RWPE2 (cell line): ENCODE measurements at regions not wholly inside any gene's neighbourhood (a gene's known extent, or its start where the extent isn't known, plus 50 kb on each side); places are given as distances from the start of the nearest gene placed in this dataset.

Experiments
- ATAC-seq: fragments of 200-7000 bp; cut with Tn5 transposase; 3 replicates; pipeline ENCODE4 v1.9.1; 2021; ENCODE audit warnings: low read depth
- DNase-seq: peaks from one replicate; pipeline ENCODE4 v3.0.0-alpha.2; 2020; ENCODE audit warnings: low spot score
- H3K27ac ChIP-seq: fragments of 450-650 bp; 2 replicates; pipeline ENCODE4 v1.5.1; 2017; ENCODE audit warnings: mild to moderate bottlenecking; ENCODE audit not compliant: poor library complexity, severe bottlenecking
- H3K27me3 ChIP-seq: fragments of 250-450 bp; sonication (Bioruptor Pico); 2 replicates; pipeline ENCODE4 v1.5.1; 2021; ENCODE audit warnings: mild to moderate bottlenecking, moderate library complexity; ENCODE audit not compliant: insufficient read depth, poor library complexity, severe bottlenecking
- H3K36me3 ChIP-seq: fragments of 250-450 bp; sonication (Bioruptor Pico); 2 replicates; pipeline ENCODE4 v1.5.1; 2020; ENCODE audit warnings: low read depth, mild to moderate bottlenecking, moderate library complexity
- H3K4me1 ChIP-seq: fragments of 250-450 bp; sonication (Bioruptor Pico); 2 replicates; pipeline ENCODE4 v1.5.1; 2021; ENCODE audit warnings: mild to moderate bottlenecking, moderate library complexity; ENCODE audit not compliant: insufficient read depth, poor library complexity, severe bottlenecking
- H3K4me3 ChIP-seq: fragments of 250-450 bp; sonication (Bioruptor Pico); 2 replicates; pipeline ENCODE4 v1.5.1; 2021; ENCODE audit warnings: mild to moderate bottlenecking, moderate library complexity; ENCODE audit not compliant: severe bottlenecking
- H3K9me3 ChIP-seq: fragments of 250-450 bp; sonication (Bioruptor Pico); 2 replicates; pipeline ENCODE4 v1.5.1; 2021; ENCODE audit warnings: mild to moderate bottlenecking, moderate library complexity; ENCODE audit not compliant: severe bottlenecking
- TF ChIP-seq, protein P1 (sequence below): fragments of 450-650 bp; IDR thresholded peaks from one replicate; pipeline ENCODE4 v1.5.1; 2017; ENCODE audit warnings: mild to moderate bottlenecking, moderate library complexity; ENCODE audit not compliant: poor library complexity, severe bottlenecking

DNA sequence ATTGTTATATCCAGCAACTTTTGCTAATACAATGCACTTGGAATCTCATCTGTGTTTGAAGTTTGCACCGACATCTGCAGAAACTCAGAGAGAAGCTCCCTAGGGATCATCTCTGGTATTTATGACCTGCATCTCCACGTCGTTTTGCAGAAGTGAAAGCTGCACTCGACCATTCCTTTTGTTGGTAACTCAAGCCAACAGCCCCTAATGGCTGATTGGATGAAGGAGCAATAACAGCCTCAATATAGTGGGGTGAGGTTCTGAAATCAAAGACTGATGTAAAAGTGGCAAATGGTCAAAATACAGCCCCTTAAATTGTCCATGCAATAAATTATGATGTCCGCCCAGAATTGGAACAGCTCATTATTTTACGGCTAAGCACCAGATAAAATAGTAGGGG is 344.2 kb upstream of the KAZN start:
- H3K4me1 ChIP-seq: no peaks in the 10 kb centered on the region
- H3K4me3 ChIP-seq: no peak overlapping the region
- H3K9me3 ChIP-seq: no peaks in the 10 kb centered on the region
- no peaks in the 10 kb centered on the region for H3K36me3 ChIP-seq
- H3K27me3 ChIP-seq: no peaks in the 10 kb centered on the region
- TF ChIP-seq, protein P1, sequence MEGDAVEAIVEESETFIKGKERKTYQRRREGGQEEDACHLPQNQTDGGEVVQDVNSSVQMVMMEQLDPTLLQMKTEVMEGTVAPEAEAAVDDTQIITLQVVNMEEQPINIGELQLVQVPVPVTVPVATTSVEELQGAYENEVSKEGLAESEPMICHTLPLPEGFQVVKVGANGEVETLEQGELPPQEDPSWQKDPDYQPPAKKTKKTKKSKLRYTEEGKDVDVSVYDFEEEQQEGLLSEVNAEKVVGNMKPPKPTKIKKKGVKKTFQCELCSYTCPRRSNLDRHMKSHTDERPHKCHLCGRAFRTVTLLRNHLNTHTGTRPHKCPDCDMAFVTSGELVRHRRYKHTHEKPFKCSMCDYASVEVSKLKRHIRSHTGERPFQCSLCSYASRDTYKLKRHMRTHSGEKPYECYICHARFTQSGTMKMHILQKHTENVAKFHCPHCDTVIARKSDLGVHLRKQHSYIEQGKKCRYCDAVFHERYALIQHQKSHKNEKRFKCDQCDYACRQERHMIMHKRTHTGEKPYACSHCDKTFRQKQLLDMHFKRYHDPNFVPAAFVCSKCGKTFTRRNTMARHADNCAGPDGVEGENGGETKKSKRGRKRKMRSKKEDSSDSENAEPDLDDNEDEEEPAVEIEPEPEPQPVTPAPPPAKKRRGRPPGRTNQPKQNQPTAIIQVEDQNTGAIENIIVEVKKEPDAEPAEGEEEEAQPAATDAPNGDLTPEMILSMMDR: no peak
- no peak for DNase-seq
- ATAC-seq: no peak
- no peak overlapping the region for H3K27ac ChIP-seq

DNA sequence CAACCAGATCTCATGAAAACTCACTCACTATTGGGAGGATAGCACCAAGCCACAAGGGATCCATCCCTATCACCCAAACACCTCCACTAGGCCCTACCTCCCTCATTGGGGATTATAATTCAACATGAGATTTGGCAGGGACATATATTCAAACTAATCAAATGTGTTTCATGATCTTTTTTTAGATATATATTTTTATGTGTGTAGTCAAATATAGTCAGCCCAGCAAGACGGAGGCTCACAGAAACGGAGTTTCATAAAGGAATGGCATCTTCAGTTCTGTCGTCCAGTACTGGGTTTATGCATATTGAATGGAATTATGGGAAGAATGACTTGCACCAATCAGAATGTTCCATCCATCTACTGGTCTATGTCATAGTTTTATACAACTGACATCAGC is 343.3 kb upstream of the KAZN start:
- H3K36me3 ChIP-seq: no peaks in the 10 kb centered on the region
- DNase-seq (no peak), ATAC-seq (no peak)
- H3K4me3 ChIP-seq: no peak overlapping the region
- TF ChIP-seq, protein P1: no peak
- no peak overlapping the region for H3K27ac ChIP-seq
- H3K4me1 ChIP-seq: no peaks in the 10 kb centered on the region
- no peaks in the 10 kb centered on the region for H3K9me3 ChIP-seq
- H3K27me3 ChIP-seq: no peaks in the 10 kb centered on the region

DNA sequence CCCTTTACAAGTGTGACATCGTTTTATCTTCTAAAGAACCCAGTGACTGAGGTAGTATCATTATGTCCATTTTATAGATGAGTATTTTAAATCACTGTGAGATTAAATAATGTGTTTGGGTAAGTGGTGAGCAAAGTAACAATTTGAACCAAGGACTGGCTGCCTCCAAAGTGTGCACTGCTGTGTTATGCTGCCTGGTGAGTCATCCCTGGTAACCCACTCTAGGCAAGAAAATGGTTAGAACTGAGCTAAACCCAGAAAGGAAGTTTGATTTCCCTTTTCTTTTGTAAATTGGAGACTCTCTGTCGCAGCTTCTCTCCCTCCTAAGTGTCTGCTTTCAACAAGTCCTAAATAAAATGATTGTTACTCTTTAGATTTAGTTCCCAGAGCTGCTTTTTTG is 342.8 kb upstream of the KAZN start:
- DNase-seq (no peak), ATAC-seq (no peak)
- no peaks in the 10 kb centered on the region for H3K36me3 ChIP-seq

DNA sequence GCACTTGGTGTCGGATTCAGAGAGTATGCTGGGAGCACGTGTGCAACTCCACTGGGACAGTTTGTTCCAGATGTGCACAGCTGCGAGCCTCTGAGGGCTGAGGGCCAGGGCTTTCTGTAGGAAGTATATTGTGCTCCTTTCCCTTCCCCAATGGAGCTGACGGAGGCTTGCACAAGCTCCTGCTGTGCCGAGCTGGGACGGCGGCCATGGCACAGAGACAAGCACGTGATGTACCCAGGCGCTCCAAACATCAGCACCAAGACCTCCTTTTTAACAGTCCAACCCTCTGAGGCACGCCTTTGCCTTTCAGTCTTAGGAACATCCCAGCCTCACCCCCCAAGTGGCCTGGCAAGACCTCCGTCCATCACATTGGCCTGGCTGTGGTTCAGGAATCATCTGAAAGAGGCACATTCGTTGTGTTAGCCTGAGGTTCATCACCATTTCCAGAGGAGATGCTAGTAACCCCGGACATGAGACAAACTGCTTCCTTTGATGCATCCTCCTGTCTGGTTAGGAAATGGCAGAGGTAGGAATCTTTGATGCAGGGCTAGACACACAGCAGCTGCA is 339.2 kb upstream of the KAZN start:
- ATAC-seq (no peak), DNase-seq (no peak)
- Histone ChIP-seq H3K9me3 (no peaks in the 10 kb centered on the region), H3K4me3 (no peak overlapping the region), H3K27me3 (peaks cover 17% of the 10 kb centered on the region), H3K4me1 (no peaks in the 10 kb centered on the region), H3K27ac (no peak overlapping the region), H3K36me3 (no peaks in the 10 kb centered on the region)
- TF ChIP-seq, protein P1: no peak

More for the DNA sequence above, 342.8 kb upstream of the KAZN start:
- no peak overlapping the region for H3K27ac ChIP-seq
- TF ChIP-seq, protein P1: no peak
- no peaks in the 10 kb centered on the region for H3K4me1 ChIP-seq
- H3K27me3 ChIP-seq: no peaks in the 10 kb centered on the region
- H3K9me3 ChIP-seq: no peaks in the 10 kb centered on the region
- H3K4me3 ChIP-seq: no peak overlapping the region

DNA sequence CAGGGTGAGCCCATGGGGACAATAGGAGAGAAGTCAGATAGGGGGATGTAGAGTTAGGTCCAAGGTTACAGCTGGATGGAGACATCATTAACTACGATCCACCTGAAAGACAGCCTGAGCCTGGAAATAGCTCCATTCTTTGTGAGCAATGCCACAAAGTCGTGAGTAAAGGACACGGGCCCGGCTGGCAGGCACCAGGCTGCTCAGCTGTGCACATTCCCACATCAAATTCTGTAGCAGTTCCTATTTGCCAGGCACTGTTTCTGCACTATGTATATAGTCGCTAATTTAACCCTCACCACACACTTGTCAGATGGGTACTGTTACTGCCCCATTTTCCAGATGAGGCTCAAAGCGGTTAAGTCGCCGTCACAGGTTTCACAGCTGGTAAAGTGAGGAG is 338.0 kb upstream of the KAZN start:
- H3K9me3 ChIP-seq: no peaks in the 10 kb centered on the region
- H3K4me1 ChIP-seq: no peaks in the 10 kb centered on the region
- no peak overlapping the region for H3K27ac ChIP-seq
- no peak overlapping the region for H3K4me3 ChIP-seq
- ATAC-seq (no peak), DNase-seq (no peak)
- TF ChIP-seq, protein P1: no peak
- peaks cover 17% of the 10 kb centered on the region for H3K27me3 ChIP-seq
- no peaks in the 10 kb centered on the region for H3K36me3 ChIP-seq
